SKM-1 (cell line): ENCODE measurements at regions not wholly inside any gene's neighbourhood (a gene's known extent, or its start where the extent isn't known, plus 50 kb on each side); places are given as distances from the start of the nearest gene placed in this dataset.
"Not testable (repeated sequence)": the region's sequence is repeated elsewhere in the genome, so short reads cannot be mapped to it uniquely, and the experiment has no call there.

Source experiments
- DNase-seq: peaks from one replicate; lab custom pipeline; 2025; ENCODE audit not compliant: unreplicated experiment; lab: John Stamatoyannopoulos, UW

GRCh38 chr14:65153101-65153500 is 50.8 kb upstream of the MAX start:
- DNase-seq = no peak

- no peak for DNase-seq
These were observed 54.5 kb upstream of the MAX start for GRCh38 chr14:65156568-65157366.

GRCh38 chr14:65159281-65160062 is 57.2 kb upstream of the MAX start:
- no peak for DNase-seq

GRCh38 chr14:65160091-65160490 is 57.8 kb upstream of the MAX start:
- DNase-seq = no peak

DNA sequence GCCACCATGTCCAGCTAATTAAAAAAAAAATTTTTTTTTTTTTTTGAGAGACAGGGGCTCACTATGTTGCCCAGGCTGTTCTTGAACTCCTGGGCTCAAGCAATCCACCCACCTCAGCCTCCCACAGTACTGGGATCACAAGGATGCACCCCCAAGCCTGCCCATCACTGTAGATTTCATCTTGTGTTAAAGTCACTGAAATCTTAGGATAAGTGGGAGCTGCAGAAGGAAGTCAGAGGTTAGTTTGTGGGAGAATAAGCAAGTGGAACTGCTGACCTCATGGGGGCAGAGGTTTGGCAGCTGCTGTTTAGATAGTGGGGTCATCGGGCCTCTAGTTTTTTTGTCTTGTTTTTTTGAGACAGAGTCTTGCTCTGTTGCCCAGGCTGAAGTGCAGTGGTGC is 59.7 kb upstream of the MAX start:
- no peak for DNase-seq

DNA sequence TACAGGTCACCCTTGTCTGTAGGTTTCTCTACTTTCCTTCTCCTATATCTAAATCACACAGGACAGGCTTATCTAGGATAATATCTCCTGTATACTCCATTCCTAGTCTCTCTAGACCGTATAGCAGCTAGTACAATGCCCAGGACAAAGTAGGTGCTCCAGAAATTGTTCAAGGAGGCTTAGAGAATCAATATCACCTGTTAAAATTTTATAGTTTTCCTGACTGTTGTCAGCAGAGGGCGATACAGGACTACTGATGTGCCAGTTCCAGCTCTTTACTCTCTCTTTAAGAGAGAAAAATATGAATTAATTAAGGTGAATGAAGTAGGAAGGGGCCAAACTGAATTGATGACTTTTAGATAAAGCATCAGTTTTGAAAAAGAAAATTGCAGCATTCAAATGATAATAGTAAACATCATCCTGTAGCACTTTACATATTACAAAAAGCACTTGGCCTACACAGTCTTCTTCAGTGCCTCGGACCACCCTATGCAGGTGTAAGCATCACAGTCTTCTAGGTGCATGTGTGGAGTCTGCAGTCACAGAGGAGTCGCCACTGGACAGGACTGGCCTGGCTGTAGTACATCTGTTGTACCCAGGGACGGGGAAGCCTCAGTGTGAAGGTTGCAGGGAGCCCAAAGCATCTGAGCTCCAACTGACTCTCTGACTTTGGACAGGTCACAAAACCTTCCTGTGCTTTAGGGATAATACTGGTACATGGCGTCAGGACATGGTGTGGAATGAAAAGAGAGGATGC is 61.9 kb upstream of the MAX start:
- no peak for DNase-seq

GRCh38 chr14:65164825-65165135 is 62.5 kb upstream of the MAX start:
- no peak for DNase-seq

GRCh38 chr14:65167072-65167645 is 64.8 kb upstream of the MAX start:
- no peak for DNase-seq

DNA sequence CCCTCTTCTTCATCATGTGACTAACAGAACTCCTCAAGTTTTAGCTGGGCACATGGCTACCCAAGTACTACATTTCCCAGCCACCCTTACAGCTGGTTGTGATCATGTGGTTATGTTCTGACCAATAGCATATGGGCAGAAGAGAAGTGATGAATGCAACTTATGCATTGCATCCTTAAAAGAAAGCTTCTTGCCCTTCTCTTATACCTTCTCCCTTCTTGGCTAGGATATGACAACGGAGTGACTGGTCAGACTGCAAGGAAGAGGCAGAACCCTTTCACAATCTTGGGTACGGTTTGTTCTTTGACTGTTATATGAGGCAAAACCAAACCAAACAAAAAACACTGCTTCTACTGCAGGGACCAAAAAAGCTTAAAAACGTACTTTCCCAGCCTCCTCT is 66.5 kb upstream of the MAX start:
- no peak for DNase-seq

- no peak for DNase-seq
These were observed 67.0 kb upstream of the MAX start for GRCh38 chr14:65169351-65169750.

GRCh38 chr14:65170318-65170717 is 68.0 kb upstream of the MAX start:
- no peak for DNase-seq

GRCh38 chr14:65170768-65171507 is 68.6 kb upstream of the MAX start:
- DNase-seq = no peak

DNA sequence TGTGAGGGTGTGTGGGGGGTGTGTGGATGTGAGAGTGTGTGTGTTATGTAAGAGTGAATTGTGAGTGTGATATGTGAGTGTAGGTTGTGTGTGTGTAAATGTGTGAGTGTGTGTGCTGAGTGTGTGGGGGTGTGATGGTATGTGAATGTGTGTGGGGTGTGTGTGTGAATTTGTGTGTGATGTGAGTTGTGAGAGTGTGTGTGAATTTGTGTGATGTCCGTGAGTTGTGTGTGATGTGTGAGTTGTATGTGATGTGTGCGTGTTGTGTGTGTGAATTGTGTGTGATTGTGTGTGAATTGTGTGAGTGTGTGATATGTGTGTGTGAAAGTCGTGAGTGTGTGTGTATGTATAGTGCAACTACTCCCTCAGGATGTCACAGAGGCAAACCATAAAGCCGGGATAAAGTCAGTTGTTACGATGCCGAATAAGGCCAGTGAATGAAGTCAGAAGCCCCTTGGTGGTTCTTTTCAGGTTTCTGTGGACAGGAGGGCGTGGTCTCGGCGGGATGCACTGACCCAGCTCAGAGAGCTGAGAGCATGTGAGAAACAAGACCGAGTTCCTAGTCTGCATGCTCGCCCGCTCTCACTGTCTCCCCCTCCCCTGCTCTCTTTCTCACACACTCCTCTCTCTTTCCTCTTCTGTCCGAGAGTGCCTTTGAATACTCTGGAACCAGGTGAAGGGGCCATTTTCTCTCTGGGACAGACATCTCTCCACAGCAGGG is 71.8 kb upstream of the MAX start:
- DNase-seq = no peak

GRCh38 chr14:65174783-65175182 is 72.5 kb upstream of the MAX start:
- no peak for DNase-seq

GRCh38 chr14:65177551-65177950 is 75.2 kb upstream of the MAX start:
- no peak for DNase-seq

- DNase-seq = not testable (repeated sequence)
These were observed 76.9 kb upstream of the MAX start for GRCh38 chr14:65179231-65179630.

DNA sequence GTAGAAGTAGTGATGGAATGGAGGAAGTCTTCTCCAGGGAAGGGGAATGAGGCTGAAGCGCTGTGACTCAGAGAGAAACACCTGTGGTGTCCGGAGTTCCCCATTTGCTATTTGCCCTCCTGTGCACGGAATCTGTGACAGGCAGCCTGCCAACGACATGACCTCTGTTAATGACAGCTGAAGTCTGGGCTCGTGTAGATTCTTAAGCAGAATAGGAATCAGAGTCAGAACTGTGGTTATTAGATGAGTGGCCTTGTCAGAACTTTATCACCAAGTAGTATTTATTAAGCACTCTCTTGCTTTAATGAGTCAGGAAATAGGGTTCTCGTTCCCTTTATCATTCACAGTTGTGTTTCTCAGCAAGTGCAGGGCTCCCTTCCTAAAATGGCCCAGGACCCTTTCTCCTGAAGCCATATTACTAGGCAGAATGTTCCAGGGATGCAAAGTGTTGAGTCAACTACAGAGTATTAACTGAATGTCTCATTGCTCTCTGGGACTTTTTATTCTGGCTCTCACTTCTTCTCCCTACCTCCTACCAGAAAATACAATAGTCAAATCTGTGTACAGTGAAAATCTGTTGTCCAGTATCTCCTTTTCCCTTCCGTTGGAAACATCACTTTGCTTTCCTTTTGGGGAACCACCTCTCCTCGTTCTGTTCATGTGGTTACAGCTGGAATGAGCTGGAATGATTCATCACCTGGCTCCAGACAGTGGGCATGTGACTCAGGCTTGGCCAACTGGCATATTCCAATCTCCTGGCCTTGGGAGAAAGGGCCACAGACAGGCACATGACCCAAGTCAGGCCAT is 77.8 kb upstream of the MAX start:
- no peak for DNase-seq

DNA sequence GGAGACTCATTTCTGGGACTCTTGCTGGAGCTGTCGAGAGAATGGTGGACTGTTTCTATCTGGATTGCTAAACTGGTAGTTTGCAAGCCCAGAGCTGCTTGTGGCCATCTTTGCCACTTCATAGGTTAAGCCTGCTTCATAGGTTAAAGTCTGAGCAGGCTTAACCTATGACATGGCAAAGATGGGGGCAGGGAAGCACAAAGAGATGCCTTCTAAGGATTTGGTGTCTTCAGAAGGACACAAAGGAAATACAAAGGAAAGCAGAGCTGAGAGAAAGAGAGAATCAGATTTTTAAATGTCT is 78.4 kb upstream of the MAX start:
- DNase-seq = no peak

DNA sequence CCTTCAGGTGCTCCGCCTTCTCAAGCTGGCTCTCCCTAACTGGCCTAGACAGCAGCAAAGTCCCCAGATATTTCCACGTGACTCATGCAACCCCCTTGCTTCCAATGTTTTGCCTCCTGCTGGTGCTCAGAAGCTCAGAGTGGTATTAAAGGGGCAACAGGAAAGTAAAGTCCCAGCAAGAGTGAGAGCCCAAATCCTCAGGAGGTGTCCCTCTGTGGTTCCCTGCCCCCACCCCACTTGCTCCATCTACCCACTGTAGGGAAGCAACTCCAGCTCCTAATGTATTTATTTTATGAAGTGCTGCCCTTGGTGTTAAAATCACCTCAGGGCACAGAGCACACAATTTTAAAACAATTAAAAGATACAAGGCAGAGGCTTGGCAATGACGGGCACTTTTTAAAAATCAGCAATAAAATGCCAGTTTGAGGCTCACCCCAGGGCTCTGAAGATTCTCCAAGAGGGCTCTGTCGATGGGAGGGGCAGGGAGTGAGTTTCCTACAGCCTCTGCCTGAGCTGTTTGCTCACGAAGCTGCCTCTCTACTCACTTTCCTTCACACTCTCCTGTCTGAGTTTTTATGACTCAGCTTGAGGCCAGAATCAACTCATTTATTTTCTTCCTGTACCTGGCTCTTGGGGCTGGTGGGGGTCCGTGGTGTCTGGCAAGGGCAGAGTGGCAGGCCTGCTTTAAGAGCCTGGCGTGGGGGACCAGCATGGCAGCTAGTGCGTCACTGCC is 81.9 kb upstream of the MAX start:
- DNase-seq = no peak
